ENCODE measurements at regions not wholly inside any gene's neighbourhood (a gene's known extent, or its start where the extent isn't known, plus 50 kb on each side); places are given as distances from the start of the nearest gene placed in this dataset.
"Not testable (repeated sequence)": the region's sequence is repeated elsewhere in the genome, so short reads cannot be mapped to it uniquely, and the experiment has no call there.

DNA sequence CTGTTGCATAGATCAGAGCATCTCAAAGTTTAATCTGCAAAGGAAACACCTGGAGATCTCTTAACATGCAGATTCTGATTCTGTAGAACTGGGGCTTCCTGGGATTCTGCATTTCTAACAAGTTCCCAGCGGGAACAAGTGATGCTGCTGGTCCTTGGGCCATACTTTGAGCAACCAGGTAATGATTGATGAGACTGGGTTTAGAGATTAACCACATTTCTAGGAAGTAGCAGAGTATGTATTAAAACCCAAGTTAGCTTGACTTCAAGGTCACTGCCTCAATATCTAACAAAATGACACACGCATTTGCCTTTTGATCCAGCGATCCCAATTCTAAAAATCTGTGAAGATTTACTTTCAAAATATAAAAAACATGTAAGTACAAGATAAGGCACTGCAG, 83.0 kb upstream of the DTNBP1 start:
- H3K4me3 ChIP-seq (ENCODE audit: low read depth, low read length) = no peak overlapping the region
- no peaks in the 10 kb centered on the region for H3K9me3 ChIP-seq (ENCODE audit: control insufficient read depth, insufficient read depth, low read depth, low read length)
- TF ChIP-seq ZNF169 (tag by site-specific recombination; IDR thresholded peaks at IDR 0.05) (no peak), ZNF426 (tag by site-specific recombination; IDR thresholded peaks at IDR 0.05) (no peak), ZNF621 (tag by site-specific recombination; IDR thresholded peaks at IDR 0.05) (no peak), ZNF558 (tag by site-specific recombination; IDR thresholded peaks at IDR 0.05) (no peak), ZNF510 (tag by site-specific recombination; IDR thresholded peaks at IDR 0.05; ENCODE audit: insufficient replicate concordance) (no peak), ZNF416 (tag by site-specific recombination; IDR thresholded peaks at IDR 0.05) (no peak)
- TF ChIP-seq, protein P1, sequence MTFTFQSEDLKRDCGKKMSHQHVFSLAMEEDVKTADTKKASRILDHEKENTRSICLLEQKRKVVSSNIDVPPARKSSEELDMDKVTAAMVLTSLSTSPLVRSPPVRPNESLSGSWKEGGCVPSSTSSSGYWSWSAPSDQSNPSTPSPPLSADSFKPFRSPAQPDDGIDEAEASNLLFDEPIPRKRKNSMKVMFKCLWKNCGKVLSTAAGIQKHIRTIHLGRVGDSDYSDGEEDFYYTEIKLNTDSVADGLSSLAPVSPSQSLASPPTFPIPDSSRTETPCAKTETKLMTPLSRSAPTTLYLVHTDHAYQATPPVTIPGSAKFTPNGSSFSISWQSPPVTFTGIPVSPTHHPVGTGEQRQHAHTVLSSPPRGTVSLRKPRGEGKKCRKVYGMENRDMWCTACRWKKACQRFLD (tag by site-specific recombination; IDR thresholded peaks at IDR 0.05) = no peak
- no peak overlapping the region for H3K27ac ChIP-seq (ENCODE audit: extremely low read depth, low read depth, low read length)
- H3K36me3 ChIP-seq (ENCODE audit: control insufficient read depth in 2 of 2, insufficient read depth in 1 of 2, low read length in 2 of 2) = no peaks in the 10 kb centered on the region
- no peaks in the 10 kb centered on the region for H3K4me1 ChIP-seq (ENCODE audit: control insufficient read depth, insufficient read depth, low read length)
- CTCF ChIA-PET = no interaction called here
- POLR2A ChIA-PET = no interaction called here

DNA sequence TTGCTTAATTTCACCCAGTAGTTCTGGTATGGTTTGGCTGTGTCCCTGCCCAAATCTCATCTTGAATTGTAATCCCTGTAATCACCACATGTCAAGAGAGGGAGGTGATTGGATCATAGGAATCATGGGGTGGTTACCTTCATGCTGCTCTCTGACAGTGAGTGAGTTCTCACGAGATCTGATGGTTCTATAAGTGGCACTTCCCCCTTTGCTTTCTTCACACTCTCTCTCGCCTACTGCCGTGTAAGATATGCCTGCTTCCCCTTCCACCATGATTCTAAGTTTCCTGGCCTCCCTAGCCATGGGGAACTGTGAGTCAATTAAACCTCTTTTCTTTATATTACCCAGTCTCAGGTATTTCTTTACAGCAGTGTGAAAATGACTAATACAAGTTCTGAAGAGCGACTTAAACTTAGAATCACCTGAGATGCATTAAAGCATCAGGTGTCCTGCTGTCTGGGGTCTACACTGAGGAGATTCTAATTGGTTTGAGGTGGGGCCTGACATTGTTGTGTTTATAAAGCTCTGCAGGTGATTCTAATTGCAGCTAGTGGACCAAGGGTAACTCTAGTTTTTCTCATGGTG, 82.1 kb upstream of the DTNBP1 start:
- no peaks in the 10 kb centered on the region for H3K36me3 ChIP-seq (ENCODE audit: control insufficient read depth in 2 of 2, insufficient read depth in 1 of 2, low read length in 2 of 2)
- POLR2A ChIA-PET = no interaction called here
- H3K9me3 ChIP-seq (ENCODE audit: control insufficient read depth, insufficient read depth, low read depth, low read length) = no peaks in the 10 kb centered on the region
- H3K4me1 ChIP-seq (ENCODE audit: control insufficient read depth, insufficient read depth, low read length) = no peaks in the 10 kb centered on the region
- no peak overlapping the region for H3K27ac ChIP-seq (ENCODE audit: extremely low read depth, low read depth, low read length)
- CTCF ChIA-PET = interaction anchor here (0.6 kb wide), 1 partner anchor 417 kb away, joined by 3 read pairs; no protein-coding TSS in a partner anchor
- H3K4me3 ChIP-seq (ENCODE audit: low read depth, low read length) = no peak overlapping the region
- TF ChIP-seq ZNF404 (tag by site-specific recombination; IDR thresholded peaks at IDR 0.05) (no peak), ZNF501 (tag by site-specific recombination; IDR thresholded peaks at IDR 0.05) (no peak), OSR2 (tag by site-specific recombination; IDR thresholded peaks at IDR 0.05) (no peak), ZNF37A (tag by site-specific recombination; IDR thresholded peaks at IDR 0.05) (no peak), ZNF654 (tag by site-specific recombination; IDR thresholded peaks at IDR 0.05; ENCODE audit: low read depth) (no peak), RBAK (tag by site-specific recombination; IDR thresholded peaks at IDR 0.05) (no peak), IKZF3 (tag by site-specific recombination; IDR thresholded peaks at IDR 0.05) (no peak), ZNF266 (tag by site-specific recombination; IDR thresholded peaks at IDR 0.05; ENCODE audit: low read depth) (no peak)
- TF ChIP-seq, protein P2, sequence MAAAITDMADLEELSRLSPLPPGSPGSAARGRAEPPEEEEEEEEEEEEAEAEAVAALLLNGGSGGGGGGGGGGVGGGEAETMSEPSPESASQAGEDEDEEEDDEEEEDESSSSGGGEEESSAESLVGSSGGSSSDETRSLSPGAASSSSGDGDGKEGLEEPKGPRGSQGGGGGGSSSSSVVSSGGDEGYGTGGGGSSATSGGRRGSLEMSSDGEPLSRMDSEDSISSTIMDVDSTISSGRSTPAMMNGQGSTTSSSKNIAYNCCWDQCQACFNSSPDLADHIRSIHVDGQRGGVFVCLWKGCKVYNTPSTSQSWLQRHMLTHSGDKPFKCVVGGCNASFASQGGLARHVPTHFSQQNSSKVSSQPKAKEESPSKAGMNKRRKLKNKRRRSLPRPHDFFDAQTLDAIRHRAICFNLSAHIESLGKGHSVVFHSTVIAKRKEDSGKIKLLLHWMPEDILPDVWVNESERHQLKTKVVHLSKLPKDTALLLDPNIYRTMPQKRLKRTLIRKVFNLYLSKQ (tag by site-specific recombination; IDR thresholded peaks at IDR 0.05; ENCODE audit: borderline replicate concordance) = no peak
- TF ChIP-seq, protein P3, sequence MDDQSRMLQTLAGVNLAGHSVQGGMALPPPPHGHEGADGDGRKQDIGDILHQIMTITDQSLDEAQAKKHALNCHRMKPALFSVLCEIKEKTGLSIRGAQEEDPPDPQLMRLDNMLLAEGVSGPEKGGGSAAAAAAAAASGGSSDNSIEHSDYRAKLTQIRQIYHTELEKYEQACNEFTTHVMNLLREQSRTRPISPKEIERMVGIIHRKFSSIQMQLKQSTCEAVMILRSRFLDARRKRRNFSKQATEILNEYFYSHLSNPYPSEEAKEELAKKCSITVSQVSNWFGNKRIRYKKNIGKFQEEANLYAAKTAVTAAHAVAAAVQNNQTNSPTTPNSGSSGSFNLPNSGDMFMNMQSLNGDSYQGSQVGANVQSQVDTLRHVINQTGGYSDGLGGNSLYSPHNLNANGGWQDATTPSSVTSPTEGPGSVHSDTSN (CRISPR knock-in tag; IDR thresholded peaks at IDR 0.05) = no peak

DNA sequence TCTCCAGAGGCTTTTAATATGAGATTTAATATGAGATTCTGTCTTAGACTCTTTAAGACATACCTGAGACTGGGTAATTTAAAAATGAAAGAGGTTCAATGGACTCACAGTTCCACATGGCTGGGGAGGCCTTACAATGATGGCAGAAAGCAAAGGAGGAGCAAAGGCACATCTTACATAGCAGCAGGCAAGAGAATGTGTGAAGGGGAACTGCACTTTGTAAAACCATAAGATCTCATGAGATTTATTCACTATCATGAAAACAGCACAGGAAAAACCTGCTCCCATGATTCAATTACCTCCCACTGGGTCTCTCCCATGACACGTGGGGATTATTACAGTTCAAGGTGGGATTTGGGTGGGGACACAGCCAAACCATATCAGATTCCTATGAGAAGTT, 79.2 kb upstream of the DTNBP1 start:
- H3K27ac ChIP-seq (ENCODE audit: extremely low read depth, low read depth, low read length); H3K36me3 ChIP-seq (ENCODE audit: control insufficient read depth in 2 of 2, insufficient read depth in 1 of 2, low read length in 2 of 2); H3K4me1 ChIP-seq (ENCODE audit: control insufficient read depth, insufficient read depth, low read length); CTCF ChIA-PET; POLR2A ChIA-PET; H3K9me3 ChIP-seq (ENCODE audit: control insufficient read depth, insufficient read depth, low read depth, low read length); H3K4me3 ChIP-seq (ENCODE audit: low read depth, low read length): not testable (repeated sequence)
